DND-41 (cell line): ENCODE measurements at regions not wholly inside any gene's neighbourhood (a gene's known extent, or its start where the extent isn't known, plus 50 kb on each side); places are given as distances from the start of the nearest gene placed in this dataset.
"Not testable (repeated sequence)": the region's sequence is repeated elsewhere in the genome, so short reads cannot be mapped to it uniquely, and the experiment has no call there.

ENCODE experiments used
- EZH2 ChIP-seq: IDR thresholded peaks from 3 replicates; pipeline ENCODE4 v1.6.1; 2012; ENCODE audit warnings: borderline replicate concordance, low read depth, mild to moderate bottlenecking, moderate library complexity, low read length, inconsistent platforms; ENCODE audit not compliant: severe bottlenecking
- TF ChIP-seq, protein P1 (sequence below): IDR thresholded peaks from 2 replicates; pipeline ENCODE4 v1.5.1; 2012; ENCODE audit warnings: borderline replicate concordance, low read length, moderate library complexity, mild to moderate bottlenecking; ENCODE audit not compliant: poor library complexity, severe bottlenecking; ENCODE audit errors: extremely low read depth

DNA sequence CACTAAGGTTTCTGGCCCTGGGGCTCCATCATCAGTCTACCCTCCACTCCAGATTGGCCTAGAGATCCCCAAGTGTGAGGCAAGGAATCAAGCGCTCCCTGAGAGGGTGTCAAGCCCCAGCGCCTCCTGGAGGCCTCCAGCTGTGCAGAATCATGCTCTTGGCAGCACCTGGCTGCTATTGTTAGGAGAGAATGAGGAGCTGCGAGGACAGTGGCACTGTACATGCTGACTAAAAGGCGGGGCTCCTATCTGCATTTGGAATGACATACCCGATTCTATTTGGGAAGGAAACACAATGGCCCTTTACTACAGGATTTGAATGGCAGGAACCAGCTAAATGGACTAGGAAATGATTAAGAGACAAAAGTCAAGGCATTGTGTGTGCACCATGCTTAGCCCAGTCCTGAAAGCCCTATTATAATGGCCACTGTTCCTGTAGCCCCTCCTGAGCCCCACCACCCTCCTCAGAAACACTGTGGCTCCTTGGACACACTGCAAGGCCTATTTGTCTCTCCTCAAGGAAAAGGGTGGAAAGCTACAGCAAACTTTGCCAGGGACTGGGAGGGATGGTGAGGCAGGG is 106.1 kb downstream of the KBTBD2 start:
- TF ChIP-seq, protein P1, sequence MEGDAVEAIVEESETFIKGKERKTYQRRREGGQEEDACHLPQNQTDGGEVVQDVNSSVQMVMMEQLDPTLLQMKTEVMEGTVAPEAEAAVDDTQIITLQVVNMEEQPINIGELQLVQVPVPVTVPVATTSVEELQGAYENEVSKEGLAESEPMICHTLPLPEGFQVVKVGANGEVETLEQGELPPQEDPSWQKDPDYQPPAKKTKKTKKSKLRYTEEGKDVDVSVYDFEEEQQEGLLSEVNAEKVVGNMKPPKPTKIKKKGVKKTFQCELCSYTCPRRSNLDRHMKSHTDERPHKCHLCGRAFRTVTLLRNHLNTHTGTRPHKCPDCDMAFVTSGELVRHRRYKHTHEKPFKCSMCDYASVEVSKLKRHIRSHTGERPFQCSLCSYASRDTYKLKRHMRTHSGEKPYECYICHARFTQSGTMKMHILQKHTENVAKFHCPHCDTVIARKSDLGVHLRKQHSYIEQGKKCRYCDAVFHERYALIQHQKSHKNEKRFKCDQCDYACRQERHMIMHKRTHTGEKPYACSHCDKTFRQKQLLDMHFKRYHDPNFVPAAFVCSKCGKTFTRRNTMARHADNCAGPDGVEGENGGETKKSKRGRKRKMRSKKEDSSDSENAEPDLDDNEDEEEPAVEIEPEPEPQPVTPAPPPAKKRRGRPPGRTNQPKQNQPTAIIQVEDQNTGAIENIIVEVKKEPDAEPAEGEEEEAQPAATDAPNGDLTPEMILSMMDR, result not testable (repeated sequence)
- TF ChIP-seq EZH2, result not testable (repeated sequence)
